ENCODE measurements at regions not wholly inside any gene's neighbourhood (a gene's known extent, or its start where the extent isn't known, plus 50 kb on each side); places are given as distances from the start of the nearest gene placed in this dataset.
"Not testable (repeated sequence)": the region's sequence is repeated elsewhere in the genome, so short reads cannot be mapped to it uniquely, and the experiment has no call there.

DNA sequence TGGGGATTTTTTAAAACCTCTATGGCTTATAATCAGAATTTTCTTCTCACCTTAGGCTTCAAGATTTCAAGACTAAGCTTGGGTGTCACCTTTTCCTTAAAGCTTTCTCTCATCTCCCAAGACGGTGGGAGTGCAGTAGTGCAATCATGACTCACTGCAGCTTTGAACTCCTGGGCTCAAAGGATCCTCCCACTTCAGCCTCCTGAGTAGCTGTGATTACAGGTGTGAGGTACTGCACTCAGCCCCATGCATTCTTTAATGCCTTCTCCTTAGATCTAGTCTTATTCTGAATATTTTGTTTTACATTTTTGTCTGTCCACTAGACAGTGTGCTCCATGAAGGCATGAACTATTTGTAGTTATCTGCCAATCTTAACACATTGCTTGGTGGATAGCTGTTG is 55.7 kb upstream of the FAT3 start:
- DNase-seq (ENCODE audit: low read depth), result no peak

DNA sequence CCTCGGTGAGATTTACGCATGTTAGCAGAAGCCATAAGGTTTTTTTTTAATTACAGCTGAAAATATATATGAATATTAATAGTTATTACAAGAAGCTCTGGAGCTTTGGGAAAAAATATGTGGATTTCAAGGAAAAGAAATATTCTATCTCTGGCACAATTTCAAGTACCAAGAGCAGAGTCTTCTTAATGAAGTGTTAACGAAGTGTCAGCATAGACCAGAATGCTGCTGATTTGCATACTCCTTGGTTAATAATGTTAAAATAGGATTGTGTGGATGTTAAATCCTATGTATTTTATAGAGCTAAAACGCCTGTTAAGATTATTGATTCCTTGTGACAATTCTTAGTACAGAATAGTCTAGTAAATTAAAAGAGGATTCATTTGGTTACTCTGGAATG is 57.0 kb upstream of the FAT3 start:
- DNase-seq (ENCODE audit: low read depth), result no peak

DNA sequence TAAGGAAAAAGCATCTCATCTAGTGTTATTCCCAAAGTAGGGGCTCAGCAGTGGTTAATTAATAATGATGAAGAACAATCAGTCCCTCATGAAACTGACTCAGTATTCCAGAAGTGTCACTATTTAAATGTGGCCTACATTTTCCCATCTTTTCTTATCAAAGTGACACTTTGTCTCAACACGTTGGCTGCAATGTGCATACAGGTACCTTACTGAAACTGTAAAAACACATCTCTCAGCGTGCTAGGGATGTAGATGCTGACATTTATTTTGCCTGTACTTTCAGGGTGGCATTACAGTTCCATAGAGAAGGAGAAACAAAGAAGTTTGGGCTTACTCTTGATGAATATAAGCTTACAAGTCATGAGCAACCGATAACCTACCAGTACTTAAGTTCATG is 58.3 kb upstream of the FAT3 start:
- DNase-seq (ENCODE audit: low read depth), result no peak

DNA sequence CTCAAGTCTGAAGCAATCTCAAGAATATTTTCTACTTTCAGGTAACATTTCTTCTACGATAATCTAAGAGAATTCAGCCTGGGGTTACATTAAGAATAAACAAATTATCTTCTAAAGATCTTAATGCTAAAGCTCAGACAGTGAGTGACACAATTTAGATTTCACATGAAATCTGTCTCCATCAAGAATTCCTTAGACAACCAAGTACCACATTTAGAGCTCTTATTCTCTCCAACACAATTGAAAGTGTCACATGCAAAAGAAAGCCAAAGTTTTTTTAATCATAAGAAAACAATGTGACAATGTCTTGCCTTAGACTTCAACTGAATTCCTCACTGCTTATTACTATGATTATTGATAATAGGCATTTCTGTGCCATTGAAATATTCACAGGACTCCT is 60.7 kb upstream of the FAT3 start:
- no peak for DNase-seq (ENCODE audit: low read depth)

DNA sequence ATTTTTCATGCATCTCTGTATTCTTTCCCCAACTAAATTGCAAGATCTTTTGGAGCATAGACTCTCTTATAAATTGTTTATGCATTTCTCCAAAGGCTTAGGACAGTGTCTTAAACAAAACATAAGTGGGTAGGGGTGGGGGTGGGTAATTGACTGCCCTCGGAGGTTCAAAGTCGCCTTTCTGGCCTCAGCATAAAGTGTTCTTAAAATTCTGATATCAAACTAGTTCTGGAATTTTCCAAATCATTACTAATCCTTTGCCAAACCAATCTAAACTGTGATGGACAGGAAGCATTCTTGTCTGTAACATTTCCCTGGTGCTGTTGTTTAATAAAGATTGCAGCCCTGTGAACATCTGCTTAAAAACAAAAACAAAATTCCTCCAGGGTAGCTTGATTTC is 61.8 kb upstream of the FAT3 start:
- no peak for DNase-seq (ENCODE audit: low read depth)

- DNase-seq (ENCODE audit: low read depth), result no peak
Observed at GRCh38 chr11:92159931-92160330, 64.7 kb upstream of the FAT3 start.

DNA sequence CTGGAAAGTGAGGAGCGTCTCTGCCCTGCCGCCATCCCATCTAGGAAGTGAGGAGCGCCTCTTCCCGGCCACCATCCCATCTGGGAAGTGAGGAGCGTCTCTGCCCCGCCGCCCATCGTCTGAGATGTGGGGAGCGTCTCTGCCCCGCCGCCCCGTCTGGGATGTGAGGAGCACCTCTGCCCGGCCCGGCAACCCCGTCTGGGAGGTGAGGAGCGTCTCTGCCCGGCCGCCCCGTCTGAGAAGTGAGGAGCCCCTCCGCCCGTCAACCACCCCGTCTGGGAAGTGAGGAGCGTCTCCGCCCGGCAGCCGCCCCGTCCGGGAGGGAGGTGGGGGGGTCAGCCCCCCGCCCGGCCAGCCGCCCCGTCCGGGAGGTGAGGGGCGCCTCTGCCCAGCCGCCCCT is 67.2 kb upstream of the FAT3 start:
- DNase-seq (ENCODE audit: low read depth), result not testable (repeated sequence)

DNA sequence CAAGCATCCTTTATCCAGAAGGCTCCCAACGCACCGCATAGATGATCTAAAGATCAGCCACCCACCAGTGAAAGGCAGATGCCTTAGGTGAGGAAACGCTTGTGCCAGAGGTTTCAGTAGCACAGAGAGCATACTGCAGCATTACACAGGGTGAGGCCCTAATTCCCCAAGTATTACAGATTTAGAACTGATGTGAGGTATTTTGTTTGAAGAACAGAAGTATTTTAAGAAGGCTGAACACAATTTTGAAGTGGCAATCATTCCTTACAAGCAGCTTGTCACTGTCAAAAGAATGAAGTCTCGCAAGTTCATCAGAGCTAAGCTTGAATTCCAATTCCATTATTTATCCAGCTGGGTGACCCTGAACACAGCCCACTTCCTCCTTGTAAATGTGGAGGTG is 70.0 kb upstream of the FAT3 start:
- no peak for DNase-seq (ENCODE audit: low read depth)

DNA sequence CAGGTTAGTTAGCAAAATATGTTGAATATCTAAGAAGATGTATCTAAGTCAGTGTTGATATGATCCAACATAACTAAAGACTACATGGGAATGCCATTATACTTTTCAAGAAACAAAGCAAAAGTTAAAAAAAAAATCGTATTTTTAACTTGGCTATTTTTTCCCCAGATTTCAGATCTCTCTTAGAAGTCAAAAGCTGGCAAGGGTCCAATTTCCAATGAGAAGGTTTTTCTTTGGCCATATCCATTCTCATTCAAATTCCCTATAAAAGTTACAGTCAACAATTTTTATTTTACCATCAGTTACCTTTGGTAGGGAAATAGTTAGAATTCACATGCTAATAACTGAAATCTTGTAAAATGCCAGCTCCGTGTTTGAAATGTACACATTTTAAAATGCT is 70.5 kb upstream of the FAT3 start:
- no peak for DNase-seq (ENCODE audit: low read depth)

- DNase-seq (ENCODE audit: low read depth), result no peak
Observed at GRCh38 chr11:92153542-92153941, 71.1 kb upstream of the FAT3 start.

DNA sequence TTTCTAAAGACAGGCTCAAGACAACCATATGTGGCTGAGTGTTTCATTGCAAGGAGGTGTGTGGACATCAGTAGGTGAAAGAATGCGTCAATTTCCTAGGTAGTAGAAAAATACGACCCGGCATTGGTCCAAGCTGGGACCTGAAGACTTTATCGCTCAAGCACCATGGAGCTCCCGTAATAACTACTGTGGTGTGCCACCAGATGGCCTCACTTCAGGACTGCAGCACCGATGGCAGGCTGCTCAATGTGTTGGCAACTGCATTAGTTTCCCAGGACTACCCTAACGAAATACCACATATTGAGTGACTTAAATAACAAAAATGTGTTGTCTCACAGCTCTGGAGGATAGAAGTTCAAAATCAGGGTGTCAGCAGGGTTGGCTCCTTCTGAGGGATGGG is 72.4 kb upstream of the FAT3 start:
- DNase-seq (ENCODE audit: low read depth), result no peak

DNA sequence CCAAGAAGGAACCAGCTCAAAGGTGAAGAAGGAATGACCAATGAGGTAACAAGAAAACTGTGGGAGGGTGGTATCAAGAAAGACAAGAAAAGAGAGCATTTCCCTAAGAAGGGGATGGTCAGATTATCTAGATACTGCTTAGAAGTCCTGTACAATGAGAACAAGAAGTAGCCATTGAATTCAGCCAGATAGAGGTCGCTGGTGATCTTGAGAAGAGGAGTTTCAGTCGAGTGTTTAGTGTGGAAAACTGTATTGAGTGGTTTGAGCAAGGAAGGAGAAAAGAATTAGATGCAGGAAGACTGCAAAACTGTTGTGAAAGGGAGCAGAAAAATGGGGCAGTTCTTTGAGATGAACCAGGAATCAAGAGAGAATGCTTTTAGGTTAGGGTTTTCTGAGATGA is 74.6 kb upstream of the FAT3 start:
- DNase-seq (ENCODE audit: low read depth), result no peak

- DNase-seq (ENCODE audit: low read depth), result no peak
Observed at GRCh38 chr11:92141725-92142124, 82.9 kb upstream of the FAT3 start.

GRCh38 chr11:92141159-92141558 is 83.5 kb upstream of the FAT3 start:
- DNase-seq (ENCODE audit: low read depth), result no peak

- DNase-seq (ENCODE audit: low read depth), result no peak
Observed at GRCh38 chr11:92140021-92140420, 84.6 kb upstream of the FAT3 start.

GRCh38 chr11:92138296-92138695 is 86.3 kb upstream of the FAT3 start:
- no peak for DNase-seq (ENCODE audit: low read depth)

DNA sequence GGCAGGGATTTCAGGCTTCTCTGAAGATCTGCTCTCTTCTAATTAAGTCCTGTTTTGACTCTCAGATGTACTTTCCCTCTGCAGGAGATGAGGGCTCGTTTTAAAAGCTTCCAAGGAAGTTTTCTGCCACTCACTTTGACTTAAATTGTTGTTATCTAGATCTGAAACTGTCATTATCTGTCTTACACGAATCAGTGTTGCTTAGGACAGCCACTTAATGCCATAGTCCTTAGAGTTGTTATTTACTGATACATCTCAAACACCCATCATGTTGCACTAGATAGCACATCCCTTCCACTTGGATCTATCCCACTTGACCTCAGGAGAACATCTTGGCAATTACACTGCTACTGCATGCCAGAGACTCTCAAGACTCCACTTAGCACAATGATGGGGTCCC is 86.9 kb upstream of the FAT3 start:
- DNase-seq (ENCODE audit: low read depth), result no peak

DNA sequence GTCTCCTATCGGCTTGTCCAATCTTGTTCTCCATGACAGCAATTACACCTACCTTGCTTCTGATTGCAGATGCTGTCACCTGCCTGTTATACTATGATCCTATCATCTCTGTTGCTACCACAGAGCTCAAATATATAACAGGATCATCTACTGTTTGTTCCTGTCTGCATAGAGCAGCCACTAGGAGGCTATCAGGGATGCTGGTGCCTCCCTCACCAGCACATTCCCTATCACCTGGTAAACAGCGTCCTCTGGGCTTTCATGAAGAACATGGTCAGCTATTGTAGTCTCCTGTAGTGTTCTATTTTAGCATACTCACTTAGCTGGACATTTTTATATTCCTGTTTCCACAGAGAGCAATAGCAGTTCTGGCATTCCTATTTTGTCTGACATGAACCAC is 87.8 kb upstream of the FAT3 start:
- DNase-seq (ENCODE audit: low read depth), result no peak

DNA sequence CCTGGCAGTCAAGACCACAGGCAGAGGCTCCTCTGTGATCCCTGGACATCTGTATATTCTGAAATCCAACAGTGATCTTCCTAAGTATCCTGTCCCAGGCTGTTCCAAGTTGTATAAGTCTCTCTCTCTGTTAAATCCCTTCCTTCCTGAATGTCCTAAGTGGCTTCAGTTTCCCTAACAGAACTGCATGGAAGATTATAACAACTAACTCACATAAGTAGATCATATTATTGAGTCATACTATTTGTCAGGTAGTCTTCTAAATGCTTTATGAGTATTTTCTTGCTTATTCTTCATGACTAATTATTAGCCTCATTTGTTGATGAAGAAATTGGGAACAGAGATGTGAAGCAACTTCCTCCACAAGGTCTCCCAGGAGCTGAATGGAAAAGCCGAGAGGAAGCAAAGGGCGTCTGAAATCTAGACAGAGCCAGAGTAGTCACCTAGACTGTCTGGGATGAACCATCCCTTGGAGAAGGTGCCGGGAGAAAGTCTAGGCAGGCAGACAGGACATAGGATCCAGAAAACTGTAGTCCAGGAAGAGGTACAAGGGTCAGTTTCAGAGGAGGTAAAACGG is 93.2 kb upstream of the FAT3 start:
- DNase-seq (ENCODE audit: low read depth), result no peak

DNA sequence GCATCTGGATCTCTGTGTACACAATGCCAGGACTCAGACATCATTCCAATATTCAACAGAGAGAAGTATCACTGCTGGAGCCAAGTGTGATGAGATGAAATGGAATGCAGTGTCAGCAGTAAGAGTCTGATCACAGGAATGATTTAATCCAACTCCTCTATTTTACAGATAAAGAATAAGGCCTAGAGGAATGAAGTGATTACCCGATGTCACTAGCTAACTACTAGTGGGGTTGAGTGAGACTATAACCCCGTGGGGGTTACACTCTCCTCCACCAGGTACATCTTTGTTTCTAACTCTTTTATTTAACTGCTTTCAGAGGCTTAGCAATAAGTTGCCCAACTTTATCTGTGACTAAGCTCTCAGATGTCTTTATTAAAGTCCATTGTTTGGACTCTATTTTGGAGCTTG is 94.2 kb upstream of the FAT3 start:
- no peak for DNase-seq (ENCODE audit: low read depth)

GRCh38 chr11:92129811-92130210 is 94.8 kb upstream of the FAT3 start:
- DNase-seq (ENCODE audit: low read depth), result no peak

DNA sequence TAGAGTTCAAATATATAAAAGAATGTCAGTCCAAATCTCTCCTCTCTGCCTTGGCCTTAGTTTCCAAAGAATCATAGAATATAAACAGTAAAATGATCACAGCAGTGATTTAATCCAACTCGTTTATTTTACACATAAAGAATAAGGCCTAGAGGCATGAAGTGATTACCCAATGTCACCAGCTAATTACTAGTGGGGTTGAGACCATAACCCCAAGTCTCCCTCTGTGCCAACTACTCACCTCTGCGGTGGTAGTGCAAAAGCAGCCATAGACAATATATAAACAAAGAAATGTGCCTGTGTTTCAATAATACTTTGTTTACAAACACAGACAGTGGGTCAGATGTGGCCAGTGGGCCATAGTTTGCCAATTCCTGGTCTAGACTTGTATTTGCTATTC is 96.6 kb upstream of the FAT3 start:
- DNase-seq (ENCODE audit: low read depth), result no peak

GRCh38 chr11:92125321-92125720 is 99.3 kb upstream of the FAT3 start:
- DNase-seq (ENCODE audit: low read depth), result no peak

- DNase-seq (ENCODE audit: low read depth), result peak; percentile 3
Observed at GRCh38 chr11:92123540-92123939, 101.1 kb upstream of the FAT3 start.

DNA sequence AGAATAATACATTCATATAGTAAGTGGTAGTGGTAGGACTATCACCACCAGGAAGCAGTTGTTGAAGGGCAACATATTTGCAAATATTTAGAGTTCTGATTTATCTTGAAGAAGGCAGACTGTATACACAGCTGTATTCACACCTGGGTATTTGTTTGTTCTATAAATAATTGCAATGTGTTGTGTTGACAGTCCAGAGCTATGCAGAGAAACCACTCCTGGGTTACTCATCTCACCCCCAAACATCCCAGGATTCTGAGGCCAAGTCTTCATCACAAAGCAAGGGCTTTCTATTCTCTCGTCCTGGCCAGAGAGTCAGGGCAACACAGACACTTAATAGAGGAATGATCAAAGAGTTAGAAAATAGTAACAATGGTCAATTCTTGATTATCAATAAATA is 102.1 kb upstream of the FAT3 start:
- DNase-seq (ENCODE audit: low read depth), result no peak

Measured in RPMI7951 (cell line).